GM18867 (cell line): ENCODE measurements at regions not wholly inside any gene's neighbourhood (a gene's known extent, or its start where the extent isn't known, plus 50 kb on each side); places are given as distances from the start of the nearest gene placed in this dataset.
A peak's percentile ranks its signal among the peaks of the same experiment; 100 is the strongest.
"Not testable (repeated sequence)": the region's sequence is repeated elsewhere in the genome, so short reads cannot be mapped to it uniquely, and the experiment has no call there.

Experiments used
- ATAC-seq: cut with Tn5 transposase; IDR thresholded peaks from one replicate; pipeline ENCODE4 v1.9.1; 2021; ENCODE audit warnings: mild to moderate bottlenecking, moderate library complexity; ENCODE audit not compliant: unreplicated experiment

DNA sequence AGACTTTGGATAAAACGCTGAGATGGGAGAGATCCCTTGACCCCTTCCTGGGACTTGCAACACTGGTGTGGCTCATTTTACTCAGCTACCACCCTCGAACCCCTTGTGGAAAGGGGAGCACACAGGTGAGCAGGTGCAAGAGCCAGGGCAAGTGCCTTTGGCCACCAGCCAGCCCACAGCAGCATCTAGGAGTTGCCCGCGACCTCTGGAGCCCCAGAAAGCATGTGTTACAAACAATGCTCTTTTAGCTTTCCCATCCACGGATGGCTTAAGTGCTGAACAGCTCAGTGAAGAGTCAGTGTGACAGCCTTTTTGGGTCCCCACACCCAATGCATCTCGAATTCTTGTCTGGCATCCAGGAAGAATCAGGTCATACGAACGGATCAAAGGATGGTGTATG, 197.8 kb downstream of the MEMO1 start:
- ATAC-seq = no peak

DNA sequence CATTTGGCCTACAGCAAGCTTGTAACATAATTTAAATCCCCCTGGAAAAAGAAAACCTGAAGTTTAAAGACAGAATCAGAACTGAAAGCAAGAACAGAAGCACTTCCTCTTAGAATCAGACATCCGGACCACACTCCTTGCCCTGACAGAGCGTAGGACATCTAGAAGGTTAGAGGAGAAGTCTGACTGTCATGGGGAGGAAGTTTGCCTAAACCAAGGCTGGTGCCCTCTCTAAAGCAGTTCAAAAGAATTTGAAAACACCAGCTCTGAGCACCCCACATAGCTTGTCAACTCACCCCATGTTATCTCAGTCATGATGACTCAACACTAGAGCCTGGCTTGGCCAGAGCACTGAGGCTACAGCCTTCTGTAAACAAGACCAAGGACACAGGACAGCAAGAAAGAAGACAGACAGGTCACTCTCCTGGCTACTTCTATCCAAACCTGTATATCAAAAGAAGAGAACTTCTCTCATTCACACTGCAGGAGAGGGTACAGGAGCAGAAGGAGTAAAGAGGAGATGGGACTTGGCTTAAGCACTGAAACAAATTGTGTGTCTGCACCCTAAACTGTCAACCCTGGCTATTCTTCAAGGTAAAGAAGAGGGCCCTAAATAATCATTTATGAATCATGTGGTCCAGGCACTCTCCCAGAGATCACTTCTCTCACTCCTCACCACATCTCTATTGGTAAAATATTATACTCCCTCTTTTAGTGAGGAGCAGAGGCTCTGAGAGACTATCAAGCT, 198.6 kb downstream of the MEMO1 start:
- ATAC-seq = peak; percentile 100

DNA sequence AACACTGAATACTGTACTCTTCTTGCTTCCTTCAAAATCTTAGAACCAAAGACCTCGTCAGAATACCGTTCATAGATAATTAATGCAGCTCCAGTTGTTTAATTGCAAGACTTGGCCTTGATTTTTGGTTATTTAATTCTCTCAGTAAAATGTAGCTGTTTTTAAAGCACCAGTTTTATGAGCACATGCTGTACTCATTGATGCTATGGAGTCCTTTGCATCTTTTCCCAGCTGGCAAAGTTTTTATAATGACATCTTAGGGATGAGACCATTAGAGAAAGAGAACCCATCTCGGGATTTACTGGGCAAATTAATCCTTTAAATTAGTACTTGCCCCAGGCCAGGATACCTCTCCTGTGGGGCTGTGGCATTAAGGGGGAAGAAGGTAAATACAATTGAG, 199.3 kb downstream of the MEMO1 start:
- ATAC-seq = no peak

DNA sequence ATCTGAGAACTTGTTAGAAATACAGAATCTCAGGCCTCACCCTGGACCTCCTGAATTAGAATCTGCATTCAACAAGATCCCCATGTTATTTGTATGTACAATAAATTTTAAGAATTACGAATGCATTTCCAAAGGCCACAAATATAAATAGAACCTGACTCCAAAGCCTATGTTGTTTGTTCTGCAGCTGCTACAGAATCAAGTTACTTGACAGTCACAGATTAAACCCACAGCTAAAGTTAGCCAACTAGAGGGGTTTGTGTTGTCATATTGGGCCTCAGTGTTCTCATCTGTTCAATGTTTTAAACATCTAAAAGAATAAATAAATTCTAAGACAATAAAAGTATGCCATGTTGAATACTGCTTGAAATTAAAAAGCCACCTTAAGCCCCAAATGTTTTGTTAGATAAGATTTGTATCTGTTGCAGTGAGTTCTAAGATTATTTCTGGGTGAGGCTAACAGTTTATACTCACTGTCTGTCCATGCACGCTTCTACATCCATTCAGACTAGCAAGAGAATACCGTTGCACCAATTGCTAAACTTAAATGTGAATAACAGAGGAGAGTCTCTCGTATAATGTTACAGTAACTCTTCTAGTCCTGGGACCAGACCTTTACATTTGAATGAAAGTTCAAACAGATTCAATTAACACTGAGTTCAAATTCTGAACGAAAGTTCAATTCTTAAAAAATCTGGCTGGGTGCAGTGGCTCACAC, 200.4 kb downstream of the MEMO1 start:
- ATAC-seq = no peak

DNA sequence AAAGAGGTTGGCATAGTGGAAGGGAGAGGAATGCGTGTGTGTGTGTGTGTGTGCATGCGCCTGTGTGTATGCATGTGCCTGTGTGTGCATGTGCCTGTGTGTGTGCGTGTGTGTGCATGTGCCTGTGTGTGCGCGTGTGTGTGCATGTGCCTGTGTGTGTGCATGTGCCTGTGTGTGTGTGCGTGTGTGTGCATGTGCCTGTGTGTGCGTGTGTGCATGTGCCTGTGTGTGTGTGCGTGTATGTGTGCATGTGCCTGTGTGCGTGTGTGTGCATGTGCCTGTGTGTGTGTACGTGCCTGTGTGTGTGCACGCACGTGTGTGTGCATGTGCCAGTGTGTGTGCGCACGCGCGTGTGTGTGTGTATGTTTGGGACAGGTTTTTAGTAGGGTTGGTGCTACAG, 205.1 kb downstream of the MEMO1 start:
- ATAC-seq = no peak

DNA sequence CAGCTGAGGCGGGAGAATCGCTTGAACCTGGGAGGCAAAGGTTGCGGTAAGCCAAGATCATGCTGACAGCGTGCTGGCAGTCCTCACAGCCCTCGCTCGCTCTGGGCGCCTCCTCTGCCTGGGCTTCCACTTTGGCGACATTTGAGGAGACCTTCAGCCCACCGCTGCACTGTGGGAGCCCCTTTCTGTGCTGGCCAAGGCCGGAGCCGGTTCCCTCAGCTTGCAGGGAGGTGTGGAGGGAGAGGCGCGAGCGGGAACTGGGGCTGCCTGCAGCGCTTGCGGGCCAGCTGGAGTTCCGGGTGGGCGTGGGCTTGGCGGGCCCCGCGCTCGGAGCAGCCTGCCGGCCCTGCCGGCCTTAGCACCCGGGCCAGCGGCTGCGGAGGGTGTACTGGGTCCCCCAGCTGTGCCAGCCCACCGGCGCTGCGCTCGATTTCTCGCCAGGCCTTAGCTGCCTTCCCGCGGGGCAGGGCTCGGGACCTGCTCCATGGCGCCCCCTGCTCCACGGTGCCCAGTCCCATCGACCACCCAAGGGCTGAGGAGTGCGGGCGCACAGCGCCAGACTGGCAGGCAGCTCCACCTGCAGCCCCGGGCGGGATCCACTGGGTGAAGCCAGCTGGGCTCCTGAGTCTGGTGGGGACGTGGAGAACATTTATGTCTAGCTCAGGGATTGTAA, 207.2 kb downstream of the MEMO1 start:
- not testable (repeated sequence) for ATAC-seq

DNA sequence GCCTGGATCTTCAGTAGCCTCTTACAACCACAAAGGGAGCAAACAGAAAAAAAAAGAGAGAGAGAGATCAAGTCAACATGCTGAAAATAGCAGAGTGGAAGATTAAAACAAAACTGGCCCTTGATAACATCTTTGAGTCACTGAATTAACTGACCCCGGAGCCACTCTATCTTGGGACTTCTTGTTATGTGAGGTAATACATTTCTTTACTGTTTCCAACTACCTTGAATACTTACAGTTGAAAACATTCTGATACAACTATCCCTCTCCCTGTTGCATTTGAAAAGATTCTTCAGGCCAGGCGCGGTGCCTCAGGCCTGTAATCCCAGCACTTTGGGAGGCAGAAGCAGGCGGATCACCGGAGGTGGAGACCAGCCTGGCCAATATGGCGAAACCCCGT, 208.1 kb downstream of the MEMO1 start:
- ATAC-seq = no peak

DNA sequence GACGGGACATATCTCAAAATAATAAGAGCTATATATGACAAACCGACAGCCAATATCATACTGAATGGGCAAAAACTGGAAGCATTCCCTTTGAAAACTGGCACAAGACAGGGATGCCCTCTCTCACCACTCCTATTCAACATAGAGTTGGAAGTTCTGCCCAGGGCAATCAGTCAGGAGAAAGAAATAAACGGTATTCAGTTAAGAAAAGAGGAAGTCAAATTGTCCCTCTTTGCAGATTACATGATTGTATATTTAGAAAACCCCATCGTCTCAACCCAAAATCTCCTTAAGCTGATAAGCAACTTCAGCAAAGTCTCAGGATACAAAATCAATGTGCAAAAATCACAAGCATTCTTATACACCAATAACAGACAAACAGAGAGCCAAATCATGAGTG, 211.5 kb downstream of the MEMO1 start:
- not testable (repeated sequence) for ATAC-seq

DNA sequence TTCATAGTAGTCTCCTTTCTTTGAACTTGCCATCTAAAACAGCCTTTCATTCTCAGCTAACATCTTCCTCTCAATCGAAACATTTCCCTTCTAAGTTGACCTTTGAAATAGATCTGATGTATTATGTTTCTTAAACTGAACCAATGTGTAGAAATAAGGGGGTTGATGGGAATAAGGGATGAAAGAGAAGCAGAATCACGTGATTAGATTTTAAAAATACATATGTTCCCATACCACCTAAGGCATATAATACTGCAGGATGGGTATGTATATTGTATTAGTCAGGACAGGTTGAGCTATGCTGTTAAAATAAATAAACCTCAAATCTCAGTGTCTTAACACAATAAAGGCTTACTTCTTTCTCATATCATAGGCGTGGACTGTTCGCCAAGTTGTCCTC, 207.5 kb upstream of the SRD5A2 start:
- no peak for ATAC-seq

DNA sequence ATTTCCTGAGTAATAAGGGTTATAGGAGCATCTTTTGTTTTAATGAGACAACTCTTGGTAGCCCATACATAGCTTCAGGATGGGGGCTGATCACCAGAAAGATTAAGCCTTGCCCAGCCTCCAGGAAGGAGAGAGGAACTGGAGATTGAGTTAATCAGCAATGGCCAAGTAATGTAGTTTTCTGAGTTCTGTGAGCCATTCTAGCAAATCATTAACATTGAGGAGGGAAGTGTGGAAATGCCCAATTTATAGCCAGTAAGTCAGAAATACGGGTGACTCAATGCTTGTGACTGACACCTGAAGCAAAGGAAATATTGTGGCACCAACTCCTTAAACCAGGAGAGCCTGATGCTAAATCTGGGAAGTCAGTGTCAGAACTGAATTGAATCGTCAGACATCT, 205.1 kb upstream of the SRD5A2 start:
- no peak for ATAC-seq

DNA sequence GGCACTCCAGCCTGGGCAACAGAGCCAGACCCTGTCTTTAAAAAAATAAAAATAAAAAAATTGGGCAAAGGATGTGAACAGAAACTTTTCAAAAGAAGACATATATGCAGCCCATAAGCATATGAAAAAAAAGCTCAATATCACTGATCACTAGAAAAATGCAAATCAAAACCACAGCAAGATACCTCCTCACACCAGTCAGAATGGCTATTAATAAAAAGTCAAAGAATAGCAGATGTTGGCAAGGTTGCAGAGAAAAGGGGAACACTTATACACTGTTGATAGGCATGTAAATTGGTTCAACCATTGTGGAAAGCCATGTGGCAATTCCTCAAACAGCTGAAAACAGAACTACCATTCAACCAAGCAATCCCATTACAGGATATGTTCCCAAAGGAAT, 204.1 kb upstream of the SRD5A2 start:
- ATAC-seq = no peak

DNA sequence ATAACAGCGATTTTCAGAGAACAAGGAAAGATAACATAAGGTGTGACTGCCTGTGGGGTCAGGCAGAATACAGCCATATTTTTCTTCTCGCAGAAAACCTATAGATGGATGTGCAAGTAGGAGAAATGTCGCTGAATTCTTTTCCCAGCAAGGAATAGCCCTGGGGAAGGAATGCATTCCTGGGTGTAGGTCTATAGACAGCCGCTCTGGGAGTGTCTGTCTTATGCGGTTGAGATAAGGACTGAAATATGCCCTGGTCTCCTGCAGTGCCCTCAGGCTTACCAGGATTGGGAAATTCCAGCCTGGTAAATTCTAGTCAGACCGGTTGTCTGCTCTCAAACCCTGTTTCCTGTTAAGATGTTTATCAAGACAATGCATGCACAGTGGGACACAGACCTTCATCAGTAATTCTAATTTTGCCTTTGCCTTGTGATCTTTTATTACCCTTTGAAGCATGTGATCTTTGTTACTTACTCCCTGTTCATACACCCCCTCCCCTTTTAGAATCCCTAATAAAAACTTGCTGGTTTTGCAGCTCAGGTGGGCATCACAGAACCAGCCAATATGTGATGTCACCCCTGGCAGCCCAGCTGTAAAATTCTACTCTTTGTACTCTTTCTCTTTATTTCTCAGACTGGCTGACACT, 202.8 kb upstream of the SRD5A2 start:
- not testable (repeated sequence) for ATAC-seq

DNA sequence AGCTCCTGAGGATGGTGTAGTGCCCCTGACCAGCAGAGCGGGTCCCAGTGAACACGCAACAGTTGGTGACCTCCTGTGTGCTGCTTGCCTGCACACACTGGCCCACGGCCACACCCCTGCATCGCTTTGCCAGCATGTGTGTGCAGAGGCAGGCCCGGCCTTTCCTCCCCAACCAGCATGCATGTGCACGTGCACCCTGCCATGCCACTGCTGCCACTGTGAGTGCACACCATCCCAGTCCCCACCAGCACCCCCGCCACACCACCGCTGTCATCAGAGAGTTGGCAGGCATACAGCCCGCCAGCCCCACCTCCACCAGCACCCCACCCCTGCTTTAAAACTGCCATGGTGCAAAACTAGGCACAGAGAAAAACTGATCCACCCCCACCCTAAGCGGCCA, 197.4 kb upstream of the SRD5A2 start:
- no peak for ATAC-seq

DNA sequence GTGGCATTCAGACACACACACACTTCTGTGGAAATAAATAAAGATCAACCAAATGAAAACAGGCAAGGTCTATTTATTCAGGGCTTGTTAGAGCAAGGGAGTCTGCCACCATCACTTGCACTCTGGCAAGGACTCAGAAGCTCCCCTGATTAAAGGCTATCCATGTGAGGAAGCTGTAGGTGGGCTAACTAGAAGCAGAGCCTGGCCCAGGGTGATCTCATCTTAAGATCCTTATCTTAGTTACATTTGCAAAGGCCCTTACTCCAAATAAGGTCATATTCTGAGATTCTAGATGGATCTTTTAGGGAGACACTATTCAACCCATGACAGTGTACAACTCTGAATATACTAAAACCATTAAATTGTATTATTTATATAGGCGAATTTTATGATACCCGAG, 190.0 kb upstream of the SRD5A2 start:
- ATAC-seq = no peak

DNA sequence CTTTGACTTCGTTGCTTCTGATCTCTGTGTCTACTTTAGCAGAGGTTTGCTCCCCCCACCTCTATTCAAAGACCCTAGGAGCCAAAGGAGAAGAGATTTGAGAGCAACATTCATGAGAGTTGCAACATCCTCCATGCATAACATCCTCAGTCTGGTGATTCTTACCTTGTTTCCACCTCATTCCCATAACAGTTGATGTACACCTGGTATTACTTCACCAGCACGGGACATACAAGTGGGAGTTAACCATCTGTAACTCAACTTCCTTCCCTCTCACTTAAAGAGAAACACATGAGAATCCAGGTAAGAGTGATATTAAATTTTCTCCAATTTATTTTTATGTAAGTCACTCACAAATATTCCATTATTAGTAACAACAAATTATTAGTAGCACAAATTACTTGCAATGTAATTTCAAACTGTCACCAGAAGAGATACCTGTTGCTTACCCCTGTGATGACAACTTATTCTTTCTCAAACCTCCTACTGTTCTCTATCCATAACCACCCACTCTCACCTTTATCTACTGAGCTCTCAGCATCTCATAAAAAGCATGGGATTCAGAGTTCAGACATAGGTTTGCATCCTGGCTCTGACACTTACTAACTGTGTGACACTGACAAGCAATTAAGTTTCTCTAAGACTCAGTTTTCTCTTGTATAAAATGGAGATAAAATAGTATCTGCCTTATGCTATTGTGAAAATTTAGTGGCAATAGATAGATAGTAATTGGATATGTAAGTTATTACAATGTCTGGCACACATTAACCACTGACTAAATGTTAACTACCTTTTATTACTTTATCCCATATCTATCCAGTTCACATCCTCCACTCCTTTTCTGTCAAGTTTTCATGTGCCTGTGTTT, 184.6 kb upstream of the SRD5A2 start:
- ATAC-seq = no peak

DNA sequence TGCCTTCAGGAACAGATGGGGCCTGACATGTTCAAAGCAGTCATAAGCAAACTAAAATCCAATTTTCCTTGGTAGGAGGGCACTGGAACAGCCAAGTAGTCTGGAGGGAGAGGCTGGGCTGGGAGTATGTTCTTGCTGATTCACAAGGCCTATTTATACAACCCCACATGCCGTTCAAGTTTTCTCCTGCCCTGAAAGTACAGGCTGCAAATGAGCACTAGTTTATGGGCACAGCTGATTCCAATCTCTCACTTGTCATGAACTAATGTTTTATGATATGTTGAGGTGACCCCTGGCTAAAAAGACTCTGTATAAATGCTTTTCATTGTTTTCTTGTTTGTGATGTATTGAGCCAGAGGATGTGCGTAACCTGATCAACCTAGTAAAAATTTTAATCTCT, 183.4 kb upstream of the SRD5A2 start:
- ATAC-seq = no peak

DNA sequence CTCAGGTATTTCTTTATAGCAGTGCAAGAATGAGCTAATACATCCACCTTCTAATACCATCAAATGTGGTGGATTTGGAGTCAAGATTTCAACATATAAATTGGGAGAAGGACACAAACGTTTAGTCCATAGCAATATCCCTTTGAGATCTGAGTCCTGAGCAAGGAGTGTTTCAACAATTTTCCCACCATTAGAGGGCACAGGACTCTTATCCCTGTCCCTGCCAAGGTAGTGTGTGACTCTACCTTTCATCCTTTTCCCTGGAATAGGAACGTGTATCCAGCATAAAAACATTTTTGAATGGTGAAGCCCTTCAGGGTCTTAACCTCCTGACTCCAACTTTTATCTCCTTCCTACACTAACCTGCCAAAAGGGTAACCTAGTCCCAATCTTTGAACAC, 181.3 kb upstream of the SRD5A2 start:
- ATAC-seq = no peak

DNA sequence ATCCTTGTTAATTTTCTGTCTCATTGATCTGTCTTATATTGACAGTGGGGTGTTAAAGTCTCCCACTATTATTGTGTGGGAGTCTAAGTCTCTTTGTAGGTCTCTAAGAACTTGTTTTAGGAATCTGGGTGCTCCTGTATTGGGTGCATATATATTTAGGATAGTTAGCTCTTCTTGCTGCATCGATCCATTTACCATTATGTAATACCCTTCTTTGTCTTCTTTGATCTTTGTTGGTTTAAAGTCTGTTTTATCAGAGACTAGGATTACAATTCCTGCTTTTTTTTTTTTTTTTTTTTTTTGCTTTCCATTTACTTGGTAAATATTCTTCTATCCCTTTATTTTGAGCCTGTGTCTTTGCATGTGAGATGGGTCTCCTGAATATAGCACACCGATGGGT, 176.6 kb upstream of the SRD5A2 start:
- ATAC-seq = not testable (repeated sequence)

DNA sequence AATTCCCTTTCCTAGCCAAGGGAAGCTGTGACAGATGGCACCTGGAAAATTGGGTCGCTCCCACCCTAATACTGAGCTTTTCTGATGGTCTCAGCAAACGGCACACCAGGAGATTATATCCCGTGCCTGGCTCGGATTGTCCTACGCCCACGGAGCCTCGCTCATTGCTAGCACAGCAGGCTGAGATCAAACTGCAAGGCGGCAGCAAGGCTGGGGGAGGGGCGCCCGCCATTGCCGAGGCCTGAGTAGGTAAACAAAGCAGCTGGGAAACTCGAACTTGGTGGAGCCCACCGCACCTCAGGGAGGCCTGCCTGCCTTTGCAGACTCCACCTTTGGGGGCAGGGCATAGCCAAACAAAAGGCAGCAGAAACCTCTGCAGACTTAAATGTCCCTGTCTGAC, 168.0 kb upstream of the SRD5A2 start:
- ATAC-seq = not testable (repeated sequence)

DNA sequence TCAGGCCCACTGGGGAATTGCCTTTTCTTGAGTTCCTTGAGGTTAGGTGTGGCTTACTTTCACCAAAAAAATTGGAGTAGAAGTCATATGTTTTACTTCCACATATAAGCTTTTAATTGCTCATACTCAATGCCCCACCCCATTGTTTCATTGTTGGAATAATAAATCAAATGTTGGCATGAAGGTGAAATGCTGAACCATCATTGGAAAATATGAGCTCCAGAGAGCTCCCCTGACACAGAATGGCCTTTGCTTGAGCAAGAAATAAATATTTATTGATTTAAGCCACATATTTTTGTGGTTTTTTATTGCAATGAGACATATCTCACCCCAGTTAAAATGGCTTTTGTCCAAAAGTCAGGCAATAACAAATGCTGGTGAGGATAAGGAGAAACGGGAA, 167.3 kb upstream of the SRD5A2 start:
- ATAC-seq = no peak

DNA sequence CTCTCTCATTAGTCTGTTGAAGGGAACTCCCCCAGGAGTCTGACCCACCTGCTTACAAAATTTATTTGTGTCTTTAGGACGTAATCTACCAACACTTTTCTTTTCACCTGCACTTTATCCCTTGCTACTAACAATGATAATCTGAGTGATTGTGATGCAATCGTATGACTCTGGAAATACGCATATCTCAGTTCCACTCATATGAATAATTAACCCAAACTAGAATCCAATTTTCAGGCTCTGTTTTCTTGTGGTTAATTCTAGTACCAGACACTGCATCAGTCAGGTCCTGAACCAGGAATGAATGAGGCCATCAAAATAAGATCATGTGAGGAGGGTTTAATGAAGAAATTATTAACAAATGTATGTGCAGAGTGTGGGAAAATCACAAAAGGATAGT, 158.4 kb upstream of the SRD5A2 start:
- no peak for ATAC-seq
